B cell (primary cell): ENCODE measurements at regions not wholly inside any gene's neighbourhood (a gene's known extent, or its start where the extent isn't known, plus 50 kb on each side); places are given as distances from the start of the nearest gene placed in this dataset.

Experiments used
- ATAC-seq: fragments of 200-7000 bp; cut with Tn5 transposase; one replicate; pipeline ENCODE4 v1.10.0; 2021; ENCODE audit warnings: low read depth, mild to moderate bottlenecking, moderate number of reproducible peaks, moderate library complexity
- CTCF ChIA-PET: fragments of 350-600 bp; sonication (Branson Sonifier 250); formaldehyde crosslinking; loops from one replicate; lab custom pipeline; 2021; ENCODE audit warnings: antibody characterized with exemption, inconsistent platforms; lab: Charles Lee
- POLR2A ChIA-PET: fragments of 350-600 bp; sonication (Branson Sonifier 250); formaldehyde crosslinking; loops from one replicate; lab custom pipeline; 2021; ENCODE audit warnings: antibody characterized with exemption; lab: Charles Lee
- DNase-seq: peaks from one replicate; pipeline ENCODE4 v3.0.0; 2013
- H2AFZ ChIP-seq: 2 replicates; pipeline ENCODE4 v1.6.1; 2012; ENCODE audit warnings: mild to moderate bottlenecking, low read depth, low read length; ENCODE audit not compliant: insufficient read depth, poor library complexity, severe bottlenecking
- H3K27ac ChIP-seq, 2 donors: 1 replicate in 1 of 2; 2 replicates in 1 of 2; pipeline ENCODE4 v1.5.1; 2012 to 2013; ENCODE audit warnings: low read length in 2 of 2, mild to moderate bottlenecking in 2 of 2, moderate library complexity in 1 of 2
- H3K27me3 ChIP-seq, 4 experiments: fragments of 200-600 bp in 1 of 4; sonication (generic) in 1 of 4; replicated peaks in 1 of 4; 1 replicate in 2 of 4; 2 replicates in 2 of 4; pipeline versions ENCODE4 v1.6.1 to v1.7.0; 2013 to 2016; ENCODE audit warnings: low read length in 3 of 4, mild to moderate bottlenecking in 2 of 4, mixed read lengths in 1 of 4, moderate library complexity in 1 of 4; ENCODE audit not compliant: insufficient read depth in 4 of 4, control insufficient read depth in 3 of 4; ENCODE audit errors: control extremely low read depth in 1 of 4
- H3K36me3 ChIP-seq, 2 experiments: replicated peaks in 1 of 2; 1 replicate in 1 of 2; 2 replicates in 1 of 2; pipeline versions ENCODE4 v1.6.1 to v1.7.1; 2013; ENCODE audit warnings: low read length in 1 of 2; ENCODE audit not compliant: insufficient read depth in 2 of 2, control insufficient read depth in 1 of 2; ENCODE audit errors: control extremely low read depth in 1 of 2, extremely low read depth in 1 of 2
- H3K4me1 ChIP-seq, 2 donors: fragments of 200-600 bp in 1 of 2; sonication (generic) in 1 of 2; 1 replicate in 1 of 2; 2 replicates in 1 of 2; pipeline versions ENCODE4 v1.5.1 to v1.6.1; 2013 to 2017; ENCODE audit warnings: low read length in 2 of 2; ENCODE audit not compliant: control insufficient read depth in 2 of 2, insufficient read depth in 2 of 2
- H3K4me2 ChIP-seq: replicated peaks from 2 replicates; pipeline ENCODE3; 2012; ENCODE audit warnings: mild to moderate bottlenecking, low read depth, low read length; ENCODE audit not compliant: poor library complexity, severe bottlenecking
- H3K4me3 ChIP-seq, 5 experiments: fragments of 200-600 bp in 1 of 5; sonication (generic) in 1 of 5; 1 replicate in 3 of 5; 2 replicates in 2 of 5; pipeline versions ENCODE4 v1.5.1 to v1.7.0; 2011 to 2016; ENCODE audit warnings: low read length in 4 of 5, mild to moderate bottlenecking in 4 of 5, low read depth in 2 of 5, control low read depth in 1 of 5, moderate library complexity in 1 of 5; ENCODE audit not compliant: insufficient read depth in 1 of 5; ENCODE audit errors: control extremely low read depth in 1 of 5, extremely low read depth in 1 of 5
- H3K79me2 ChIP-seq: fragments of 200-600 bp; sonication (generic); one replicate; pipeline ENCODE4 v1.6.0; 2016; ENCODE audit warnings: low read length; ENCODE audit not compliant: control insufficient read depth, insufficient read depth
- H3K9ac ChIP-seq: fragments of 200-600 bp; sonication (generic); 2 replicates; pipeline ENCODE4 v1.6.1; 2017; ENCODE audit warnings: mild to moderate bottlenecking, low read length, moderate library complexity
- H3K9me3 ChIP-seq, 3 donors: one replicate each; pipeline versions ENCODE4 v1.6.1 to v1.7.1; 2013; ENCODE audit warnings: low read length in 2 of 3; ENCODE audit not compliant: control insufficient read depth in 2 of 3, insufficient read depth in 1 of 3; ENCODE audit errors: control extremely low read depth in 1 of 3
- H4K20me1 ChIP-seq: 2 replicates; pipeline ENCODE4 v1.6.0; 2012; ENCODE audit warnings: mild to moderate bottlenecking, low read length; ENCODE audit not compliant: insufficient read depth, control insufficient read depth, poor library complexity, severe bottlenecking
- H3K27ac Mint-ChIP-seq: one replicate; pipeline ENCODE4 v1.8.0; 2021; ENCODE audit warnings: mixed read lengths
- H3K27me3 Mint-ChIP-seq: one replicate; pipeline ENCODE4 v1.8.0; 2021; ENCODE audit warnings: mixed read lengths
- H3K4me1 Mint-ChIP-seq: one replicate; pipeline ENCODE4 v1.8.0; 2021; ENCODE audit warnings: mixed read lengths
- H3K4me3 Mint-ChIP-seq: one replicate; pipeline ENCODE4 v1.8.0; 2021; ENCODE audit warnings: mixed read lengths
- H3K9me3 Mint-ChIP-seq: one replicate; pipeline ENCODE4 v1.8.0; 2022; ENCODE audit warnings: mixed read lengths; ENCODE audit not compliant: insufficient read depth
- EZH2 ChIP-seq: IDR thresholded peaks from 2 replicates; pipeline ENCODE4 v1.6.1; 2012; ENCODE audit warnings: borderline replicate concordance, low read depth, mild to moderate bottlenecking, moderate library complexity, low read length; ENCODE audit not compliant: insufficient read depth, poor library complexity, severe bottlenecking
- WGBS: methylation state at CpG from one replicate; pipeline ENCODE4 v1.1.5; 2013; ENCODE audit warnings: missing lambda C conversion rate; ENCODE audit not compliant: insufficient coverage; 5-methylcytosine and 5-hydroxymethylcytosine counted together
- intact Hi-C: fragments of 100-400 bp; cut with micrococcal nuclease; formaldehyde crosslinking; loops from one replicate; pipeline ENCODE4 v1.10.0; 2022
- TF ChIP-seq, protein P1 (sequence below): fragments of 200-600 bp; IDR thresholded peaks from one replicate; pipeline ENCODE4 v1.8.0; 2022; ENCODE audit warnings: antibody characterized with exemption, mild to moderate bottlenecking

DNA sequence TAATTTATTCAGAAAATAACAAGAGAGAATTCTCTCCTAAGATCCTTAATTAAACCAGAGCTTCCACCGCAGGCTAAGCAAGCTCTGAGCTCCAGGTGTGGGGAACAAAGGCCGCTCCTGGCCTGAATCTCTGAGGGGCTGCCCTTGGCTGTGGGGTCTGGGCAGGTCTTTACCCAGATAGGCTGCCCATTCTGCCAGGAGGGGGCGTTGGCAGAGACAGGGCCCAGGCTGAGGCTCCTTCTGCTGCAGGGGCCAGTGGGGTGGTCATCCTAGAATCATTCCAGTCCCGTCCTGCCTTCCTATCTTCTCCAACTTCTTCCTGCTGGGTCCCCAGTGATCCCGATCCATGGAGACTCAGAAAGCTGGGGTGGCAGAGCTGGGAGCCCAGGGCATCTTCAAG, 82.9 kb upstream of the POU3F1 start:
- H3K9ac ChIP-seq, result no peak overlapping the region
- no peak overlapping the region for H3K4me2 ChIP-seq
- no peak overlapping the region for H2AFZ ChIP-seq
- ChIA-PET CTCF (interaction anchor here (1.2 kb wide), 2 partner anchors 456 to 690 kb away, joined by 3 read pairs; no protein-coding TSS in a partner anchor), POLR2A (no interaction called here)
- WGBS, result 78% methylated on average over 5 of the region's 5 CpGs
- H3K27ac ChIP-seq, result no peak overlapping the region
- no peak for TF ChIP-seq EZH2
- TF ChIP-seq, protein P1, sequence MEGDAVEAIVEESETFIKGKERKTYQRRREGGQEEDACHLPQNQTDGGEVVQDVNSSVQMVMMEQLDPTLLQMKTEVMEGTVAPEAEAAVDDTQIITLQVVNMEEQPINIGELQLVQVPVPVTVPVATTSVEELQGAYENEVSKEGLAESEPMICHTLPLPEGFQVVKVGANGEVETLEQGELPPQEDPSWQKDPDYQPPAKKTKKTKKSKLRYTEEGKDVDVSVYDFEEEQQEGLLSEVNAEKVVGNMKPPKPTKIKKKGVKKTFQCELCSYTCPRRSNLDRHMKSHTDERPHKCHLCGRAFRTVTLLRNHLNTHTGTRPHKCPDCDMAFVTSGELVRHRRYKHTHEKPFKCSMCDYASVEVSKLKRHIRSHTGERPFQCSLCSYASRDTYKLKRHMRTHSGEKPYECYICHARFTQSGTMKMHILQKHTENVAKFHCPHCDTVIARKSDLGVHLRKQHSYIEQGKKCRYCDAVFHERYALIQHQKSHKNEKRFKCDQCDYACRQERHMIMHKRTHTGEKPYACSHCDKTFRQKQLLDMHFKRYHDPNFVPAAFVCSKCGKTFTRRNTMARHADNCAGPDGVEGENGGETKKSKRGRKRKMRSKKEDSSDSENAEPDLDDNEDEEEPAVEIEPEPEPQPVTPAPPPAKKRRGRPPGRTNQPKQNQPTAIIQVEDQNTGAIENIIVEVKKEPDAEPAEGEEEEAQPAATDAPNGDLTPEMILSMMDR, result no peak
- no peaks in the 10 kb centered on the region for H3K36me3 ChIP-seq
- ATAC-seq (no peak), DNase-seq (no peak)
- Mint-ChIP-seq H3K4me3 (no peak overlapping the region), H3K4me1 (peaks cover 3% of the 10 kb centered on the region), H3K9me3 (no peaks in the 10 kb centered on the region), H3K27me3 (peaks cover 24% of the 10 kb centered on the region), H3K27ac (no peak overlapping the region)
- intact Hi-C loops, result no loop called here
- peaks cover 0 to 20% (median 2%) of the 10 kb centered on the region in 4 experiments for H3K27me3 ChIP-seq
- no peaks in the 10 kb centered on the region for H3K79me2 ChIP-seq
- H4K20me1 ChIP-seq, result no peaks in the 10 kb centered on the region
- H3K4me1 ChIP-seq, result peaks cover 0 to 3% of the 10 kb centered on the region in 2 donors
- H3K4me3 ChIP-seq, result no peak overlapping the region
- H3K9me3 ChIP-seq, result no peaks in the 10 kb centered on the region

DNA sequence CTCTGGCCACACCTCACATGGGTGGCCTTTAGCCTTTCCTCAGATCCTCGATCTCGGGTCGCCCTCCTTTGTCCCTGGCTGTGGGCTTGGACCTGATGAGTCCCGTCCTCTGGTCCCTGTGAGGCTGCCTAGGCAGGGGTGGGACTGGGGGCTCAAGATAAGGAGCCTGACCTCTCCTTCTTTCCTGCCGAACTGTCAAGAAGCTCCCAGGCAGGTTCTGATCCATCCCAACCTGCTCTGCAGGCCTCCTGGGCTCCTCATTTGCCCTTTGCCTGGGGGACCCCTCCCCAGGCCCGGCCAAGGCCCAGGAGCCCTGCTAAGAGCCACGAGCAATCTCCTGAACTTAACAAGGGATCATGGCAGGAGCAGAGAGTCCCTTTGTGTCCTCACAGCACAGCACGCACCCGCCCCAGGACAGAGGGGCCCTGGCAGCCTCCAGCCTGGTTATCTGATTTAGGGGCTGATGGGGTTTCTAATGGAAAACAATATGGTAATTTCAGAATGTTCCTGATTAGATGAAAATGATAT, 82.4 kb upstream of the POU3F1 start:
- Histone ChIP-seq H3K4me2 (no peak overlapping the region), H3K9me3 (no peaks in the 10 kb centered on the region), H2AFZ (no peak overlapping the region), H3K27me3 (peaks cover 0 to 17% (median 2%) of the 10 kb centered on the region in 4 experiments), H3K9ac (no peak overlapping the region), H4K20me1 (no peaks in the 10 kb centered on the region), H3K4me1 (no peaks in the 10 kb centered on the region), H3K27ac (no peak overlapping the region), H3K79me2 (no peaks in the 10 kb centered on the region), H3K36me3 (no peaks in the 10 kb centered on the region), H3K4me3 (no peak overlapping the region)
- TF ChIP-seq, protein P1, result no peak
- H3K27me3 Mint-ChIP-seq, result peaks cover 19% of the 10 kb centered on the region
- ChIA-PET POLR2A (no interaction called here), CTCF (interaction anchor here (0.6 to 1.2 kb wide), 3 partner anchors 50 to 691 kb away, joined by 3 read pairs; no protein-coding TSS in a partner anchor)
- WGBS, result 87% methylated on average over 8 of the region's 9 CpGs
- no peaks in the 10 kb centered on the region for H3K9me3 Mint-ChIP-seq
- H3K27ac Mint-ChIP-seq, result no peak overlapping the region
- no peaks in the 10 kb centered on the region for H3K4me1 Mint-ChIP-seq
- intact Hi-C loops, result no loop called here
- no peak for ATAC-seq
- H3K4me3 Mint-ChIP-seq, result no peak overlapping the region
- DNase-seq, result no peak
